NB4 (cell line): ENCODE measurements at regions not wholly inside any gene's neighbourhood (a gene's known extent, or its start where the extent isn't known, plus 50 kb on each side); places are given as distances from the start of the nearest gene placed in this dataset.

Source experiments
- DNase-seq: peaks from one replicate; pipeline ENCODE4 v3.0.0; 2010; ENCODE audit warnings: low read depth
- H3K4me3 ChIP-seq: one replicate; pipeline ENCODE4 v1.5.1; 2011; ENCODE audit warnings: mild to moderate bottlenecking, low read depth, low read length, moderate library complexity
- MYC ChIP-seq: IDR thresholded peaks from 2 replicates; pipeline ENCODE4 v1.6.1; 2011; ENCODE audit warnings: low read depth, low read length
- POLR2A ChIP-seq: IDR thresholded peaks from 2 replicates; pipeline ENCODE4 v1.6.1; 2011; ENCODE audit warnings: mild to moderate bottlenecking; ENCODE audit not compliant: insufficient read length; ENCODE audit errors: extremely low read depth
- TF ChIP-seq, protein P1 (sequence below): IDR thresholded peaks from 2 replicates; pipeline ENCODE4 v1.6.1; 2011; ENCODE audit warnings: low read depth, low read length
- TF ChIP-seq, protein P2 (sequence below): IDR thresholded peaks from one replicate; pipeline ENCODE4 v1.5.1; 2012; ENCODE audit warnings: low read depth, low read length

DNA sequence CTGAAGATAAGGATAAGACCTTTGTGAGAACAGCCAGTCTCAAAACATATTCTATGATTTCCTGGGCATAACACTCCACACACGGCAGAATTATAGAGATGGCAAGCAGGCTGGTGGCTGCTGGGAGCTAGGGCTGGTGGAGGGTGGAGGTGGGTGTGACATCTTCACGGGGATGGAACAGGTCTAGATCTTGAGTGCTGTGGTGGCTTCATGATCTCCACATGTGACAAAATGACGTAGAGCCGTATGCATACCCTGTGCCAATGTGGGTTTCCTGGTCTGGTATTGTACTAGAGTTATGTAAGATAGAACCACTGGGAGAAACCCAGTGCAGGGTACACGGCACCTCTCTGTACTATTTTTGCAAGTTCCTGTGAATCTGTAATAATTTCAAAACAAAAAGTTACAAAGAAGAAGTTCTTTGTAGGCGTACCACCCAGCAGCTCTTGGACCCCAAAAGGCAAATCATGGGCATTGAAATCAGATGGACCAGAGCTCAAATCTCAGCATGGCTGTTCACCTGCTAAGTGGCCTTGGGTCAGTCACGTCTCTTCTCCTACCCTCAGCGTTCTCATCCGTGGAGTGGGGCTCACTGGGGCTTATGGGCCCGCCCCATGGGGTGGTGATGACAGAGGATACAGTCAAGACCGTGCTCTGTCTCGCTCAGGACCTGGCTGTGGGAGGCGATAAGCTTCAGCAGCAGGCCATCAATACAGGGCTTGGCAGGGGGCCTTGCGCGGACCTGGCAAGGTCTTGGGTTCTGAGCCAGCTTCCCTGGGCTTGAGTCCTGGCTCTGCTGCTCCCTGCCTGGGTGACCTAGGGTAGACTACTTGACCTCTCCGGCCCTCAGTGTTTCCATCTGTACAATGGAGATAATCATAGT lies 74.7 kb upstream of the UNC5A start:
- no peak for DNase-seq
- no peak overlapping the region for H3K4me3 ChIP-seq
- TF ChIP-seq POLR2A, result no peak
- TF ChIP-seq, protein P1, sequence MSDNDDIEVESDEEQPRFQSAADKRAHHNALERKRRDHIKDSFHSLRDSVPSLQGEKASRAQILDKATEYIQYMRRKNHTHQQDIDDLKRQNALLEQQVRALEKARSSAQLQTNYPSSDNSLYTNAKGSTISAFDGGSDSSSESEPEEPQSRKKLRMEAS, result no peak
- TF ChIP-seq, protein P2, sequence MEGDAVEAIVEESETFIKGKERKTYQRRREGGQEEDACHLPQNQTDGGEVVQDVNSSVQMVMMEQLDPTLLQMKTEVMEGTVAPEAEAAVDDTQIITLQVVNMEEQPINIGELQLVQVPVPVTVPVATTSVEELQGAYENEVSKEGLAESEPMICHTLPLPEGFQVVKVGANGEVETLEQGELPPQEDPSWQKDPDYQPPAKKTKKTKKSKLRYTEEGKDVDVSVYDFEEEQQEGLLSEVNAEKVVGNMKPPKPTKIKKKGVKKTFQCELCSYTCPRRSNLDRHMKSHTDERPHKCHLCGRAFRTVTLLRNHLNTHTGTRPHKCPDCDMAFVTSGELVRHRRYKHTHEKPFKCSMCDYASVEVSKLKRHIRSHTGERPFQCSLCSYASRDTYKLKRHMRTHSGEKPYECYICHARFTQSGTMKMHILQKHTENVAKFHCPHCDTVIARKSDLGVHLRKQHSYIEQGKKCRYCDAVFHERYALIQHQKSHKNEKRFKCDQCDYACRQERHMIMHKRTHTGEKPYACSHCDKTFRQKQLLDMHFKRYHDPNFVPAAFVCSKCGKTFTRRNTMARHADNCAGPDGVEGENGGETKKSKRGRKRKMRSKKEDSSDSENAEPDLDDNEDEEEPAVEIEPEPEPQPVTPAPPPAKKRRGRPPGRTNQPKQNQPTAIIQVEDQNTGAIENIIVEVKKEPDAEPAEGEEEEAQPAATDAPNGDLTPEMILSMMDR, result no peak
- TF ChIP-seq MYC, result no peak

GRCh38 chr5:176736301-176736930 lies 73.9 kb upstream of the UNC5A start:
- TF ChIP-seq, protein P2, result no peak
- no peak for TF ChIP-seq POLR2A

DNA sequence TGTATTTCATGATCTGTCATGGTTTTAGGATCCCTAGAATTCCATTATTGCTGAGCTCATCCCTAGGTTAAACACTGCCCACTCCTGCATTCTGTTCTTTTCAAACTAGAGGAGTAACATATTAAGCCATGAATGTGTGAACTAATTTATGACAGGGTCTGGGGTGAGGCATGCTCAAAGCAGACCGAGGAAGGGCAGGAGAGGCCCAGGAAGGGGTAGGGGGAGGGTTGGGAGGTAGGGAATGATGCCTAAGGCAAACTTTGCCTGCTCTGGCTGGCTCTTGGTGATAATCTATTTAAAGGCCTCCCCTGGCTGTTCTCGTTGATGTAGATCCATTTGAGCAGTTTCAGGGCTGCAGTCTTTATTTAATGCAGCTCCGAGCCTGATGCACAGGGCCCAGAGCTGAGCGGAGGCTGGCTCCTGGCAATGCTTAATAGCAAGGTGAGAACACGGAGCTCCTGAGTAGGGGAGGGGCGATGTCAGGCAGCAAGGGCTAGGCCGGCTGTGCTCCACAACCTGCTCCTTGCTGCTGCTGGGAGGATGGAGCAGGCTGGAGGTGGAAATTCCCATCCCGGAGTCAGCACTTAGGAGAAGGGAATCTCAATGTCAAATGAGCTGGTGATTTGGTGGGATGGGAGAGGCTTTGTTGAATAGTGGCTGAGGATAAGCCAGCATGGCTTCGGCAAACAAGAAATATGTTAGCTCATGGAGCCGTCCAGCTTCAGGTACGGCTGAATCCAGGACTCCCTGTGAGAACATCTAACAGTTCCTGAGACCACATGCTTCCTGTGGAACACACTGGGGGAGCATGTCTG lies 73.2 kb upstream of the UNC5A start:
- TF ChIP-seq MYC, result no peak
- TF ChIP-seq, protein P1, result no peak
- no peak for TF ChIP-seq POLR2A
- TF ChIP-seq, protein P2, result no peak
- DNase-seq, result no peak

More at GRCh38 chr5:176736301-176736930, 73.9 kb upstream of the UNC5A start:
- DNase-seq, result no peak
- H3K4me3 ChIP-seq, result no peak overlapping the region

DNA sequence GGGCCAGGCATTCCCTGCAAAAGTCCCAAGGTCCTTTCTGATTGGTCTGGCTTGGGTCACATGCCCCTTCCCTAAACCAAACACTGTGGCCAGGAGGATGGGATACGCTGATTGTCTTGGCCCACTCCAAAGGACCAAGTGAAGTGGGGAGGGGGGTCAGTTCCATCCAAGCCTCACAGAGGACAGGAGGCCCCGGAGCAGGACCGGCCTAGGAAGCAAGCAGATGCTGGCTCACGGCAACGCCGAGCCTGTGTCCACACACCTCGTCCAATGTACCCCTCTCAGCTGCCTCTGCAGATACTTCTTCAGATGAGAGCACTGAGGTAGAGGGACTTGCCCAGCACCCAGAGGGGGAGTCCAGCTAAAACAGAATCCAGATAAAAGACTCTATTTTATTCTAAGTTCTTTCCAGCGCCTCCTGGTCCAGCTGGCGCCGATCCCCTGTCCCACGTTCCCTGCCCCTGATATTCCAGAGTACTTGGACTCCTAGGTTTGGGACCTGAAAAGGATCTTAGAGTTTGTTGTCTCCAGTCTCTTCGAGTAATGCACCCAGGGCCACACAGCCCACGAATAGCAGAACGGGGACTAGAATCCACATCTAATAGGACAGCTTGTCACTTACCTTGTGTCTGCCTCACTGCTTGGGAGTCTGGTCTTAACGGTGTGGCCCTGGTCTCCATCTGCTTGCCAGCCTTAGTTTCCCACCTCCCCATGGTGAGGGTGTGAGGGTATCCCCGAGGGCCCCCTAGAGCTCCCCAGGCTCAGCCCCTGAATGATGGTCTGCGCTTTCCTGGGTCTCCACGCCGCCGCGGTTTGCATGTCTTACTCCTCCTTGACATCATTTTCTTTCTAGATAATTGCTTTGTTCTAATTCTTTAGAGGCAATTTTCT lies 72.4 kb upstream of the UNC5A start:
- no peak for DNase-seq
- TF ChIP-seq, protein P1, result no peak
- TF ChIP-seq POLR2A, result no peak
- no peak overlapping the region for H3K4me3 ChIP-seq

More for the DNA sequence above, 73.2 kb upstream of the UNC5A start:
- no peak overlapping the region for H3K4me3 ChIP-seq

GRCh38 chr5:176738637-176739250 lies 71.6 kb upstream of the UNC5A start:
- DNase-seq, result no peak
- no peak overlapping the region for H3K4me3 ChIP-seq
- TF ChIP-seq, protein P2, result no peak
- no peak for TF ChIP-seq POLR2A
- no peak for TF ChIP-seq MYC
- TF ChIP-seq, protein P1, result no peak
